Osteocyte (in vitro differentiated cells): ENCODE measurements at regions not wholly inside any gene's neighbourhood (a gene's known extent, or its start where the extent isn't known, plus 50 kb on each side); places are given as distances from the start of the nearest gene placed in this dataset.

Experiments
- DNase-seq: peaks from one replicate; pipeline ENCODE4 v3.0.0; 2021; ENCODE audit warnings: mixed read lengths; ENCODE audit not compliant: unreplicated experiment; ENCODE audit errors: extremely low spot score
- H3K27ac Mint-ChIP-seq: one replicate; pipeline ENCODE4 v1.8.0; 2021; ENCODE audit warnings: mild to moderate bottlenecking, mixed read lengths; ENCODE audit not compliant: unreplicated experiment
- H3K27me3 Mint-ChIP-seq: one replicate; pipeline ENCODE4 v1.8.0; 2021; ENCODE audit warnings: mixed read lengths; ENCODE audit not compliant: unreplicated experiment
- H3K36me3 Mint-ChIP-seq: one replicate; pipeline ENCODE4 v1.8.0; 2021; ENCODE audit warnings: mixed read lengths; ENCODE audit not compliant: unreplicated experiment
- H3K4me1 Mint-ChIP-seq: one replicate; pipeline ENCODE4 v1.8.0; 2021; ENCODE audit warnings: mixed read lengths; ENCODE audit not compliant: unreplicated experiment
- H3K4me3 Mint-ChIP-seq: one replicate; pipeline ENCODE4 v1.8.0; 2021; ENCODE audit warnings: mild to moderate bottlenecking, moderate library complexity, mixed read lengths; ENCODE audit not compliant: unreplicated experiment
- H3K9me3 Mint-ChIP-seq: one replicate; pipeline ENCODE4 v1.8.0; 2021; ENCODE audit warnings: mixed read lengths; ENCODE audit not compliant: unreplicated experiment
- CTCF ChIP-seq: fragments of 200-600 bp; sonication (generic); IDR thresholded peaks from 2 replicates; pipeline ENCODE4 v1.5.0; 2021; ENCODE audit warnings: antibody characterized with exemption, mild to moderate bottlenecking, moderate library complexity

DNA sequence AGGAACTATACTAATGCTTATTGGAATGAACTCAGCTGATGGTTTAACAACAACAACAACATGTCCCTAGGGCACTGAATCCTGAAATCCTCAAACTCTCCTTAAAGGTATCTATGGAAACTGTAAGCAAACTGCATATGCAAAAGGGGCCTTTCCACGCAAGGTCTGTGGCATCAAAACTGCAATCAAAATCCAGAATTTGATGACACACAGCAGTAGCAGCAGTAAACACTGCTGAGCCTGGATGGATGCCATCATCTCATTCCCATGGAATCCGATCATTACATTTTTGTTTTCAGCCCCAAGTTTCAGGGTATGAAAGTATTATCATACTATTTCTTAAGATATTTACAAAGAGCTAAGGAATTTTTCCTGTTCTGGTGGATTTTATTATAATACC, 399.7 kb downstream of the VPS13C start:
- H3K36me3 Mint-ChIP-seq = no peaks in the 10 kb centered on the region
- no peak for DNase-seq
- no peak overlapping the region for H3K27ac Mint-ChIP-seq
- H3K27me3 Mint-ChIP-seq = no peaks in the 10 kb centered on the region
- H3K4me1 Mint-ChIP-seq = no peaks in the 10 kb centered on the region
- H3K4me3 Mint-ChIP-seq = no peak overlapping the region
- H3K9me3 Mint-ChIP-seq = no peaks in the 10 kb centered on the region
- TF ChIP-seq CTCF = no peak

DNA sequence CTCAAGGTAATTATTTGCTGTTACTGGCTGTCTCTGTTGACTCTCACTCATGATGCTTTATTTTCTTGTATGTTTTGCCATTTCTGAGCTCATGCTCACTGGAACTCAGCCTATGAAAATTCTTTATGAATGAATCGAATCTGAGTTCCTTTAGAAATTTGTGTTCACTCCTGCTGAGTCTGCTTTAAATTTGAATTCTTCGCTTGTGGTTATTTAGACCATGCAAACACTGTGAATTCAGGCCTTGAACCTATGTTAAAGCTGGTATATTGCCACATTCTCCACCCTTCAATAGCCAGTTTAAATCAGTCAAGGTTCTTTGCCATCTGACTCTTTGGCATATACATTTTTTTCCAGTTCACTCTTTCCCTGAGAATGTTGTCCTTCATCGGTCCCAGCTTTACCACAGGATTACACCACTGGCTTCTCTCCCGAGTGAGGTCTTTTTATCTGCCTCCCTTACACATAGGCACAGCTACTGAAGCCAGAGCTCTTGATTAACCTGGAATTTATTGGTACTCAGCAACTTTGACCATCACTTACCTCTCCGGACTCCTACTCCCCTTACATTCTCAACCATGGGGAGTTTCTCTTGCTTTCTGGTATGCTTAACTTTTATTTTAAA, 400.6 kb downstream of the VPS13C start:
- Mint-ChIP-seq H3K27me3 (no peaks in the 10 kb centered on the region), H3K9me3 (no peaks in the 10 kb centered on the region), H3K4me1 (no peaks in the 10 kb centered on the region), H3K4me3 (no peak overlapping the region), H3K27ac (no peak overlapping the region), H3K36me3 (no peaks in the 10 kb centered on the region)
- TF ChIP-seq CTCF = no peak
- DNase-seq = no peak

DNA sequence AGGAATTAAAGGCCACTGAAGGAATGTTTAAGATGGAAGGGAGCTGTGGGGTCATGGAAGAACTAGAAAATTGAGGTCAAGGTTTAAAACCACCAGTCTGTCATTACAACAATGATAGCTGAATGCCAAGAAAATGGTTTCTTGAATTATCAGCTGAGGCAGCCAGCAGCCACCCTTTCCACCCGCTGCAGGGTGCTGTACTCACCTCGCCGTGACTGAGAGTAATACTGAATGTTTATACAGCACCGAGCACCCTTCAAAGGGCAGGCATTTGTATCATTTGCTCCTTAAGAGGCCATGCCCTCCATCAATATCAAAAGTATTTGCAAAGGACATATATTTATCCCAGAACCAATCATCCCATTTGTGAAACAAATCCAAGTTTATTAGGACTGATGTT, 402.8 kb downstream of the VPS13C start:
- no peaks in the 10 kb centered on the region for H3K4me1 Mint-ChIP-seq
- no peaks in the 10 kb centered on the region for H3K36me3 Mint-ChIP-seq
- no peak overlapping the region for H3K4me3 Mint-ChIP-seq
- no peaks in the 10 kb centered on the region for H3K27me3 Mint-ChIP-seq
- H3K9me3 Mint-ChIP-seq = no peaks in the 10 kb centered on the region
- H3K27ac Mint-ChIP-seq = no peak overlapping the region
- no peak for DNase-seq
- TF ChIP-seq CTCF = no peak

GRCh38 chr15:61656391-61656790, 403.9 kb downstream of the VPS13C start:
- Mint-ChIP-seq H3K9me3 (no peaks in the 10 kb centered on the region), H3K4me3 (no peak overlapping the region), H3K36me3 (no peaks in the 10 kb centered on the region), H3K27me3 (no peaks in the 10 kb centered on the region), H3K27ac (no peak overlapping the region), H3K4me1 (no peaks in the 10 kb centered on the region)
- DNase-seq = no peak
- no peak for TF ChIP-seq CTCF

GRCh38 chr15:61655881-61656280, 404.4 kb downstream of the VPS13C start:
- Mint-ChIP-seq H3K27me3 (no peaks in the 10 kb centered on the region), H3K36me3 (no peaks in the 10 kb centered on the region), H3K9me3 (no peaks in the 10 kb centered on the region), H3K4me3 (no peak overlapping the region), H3K4me1 (no peaks in the 10 kb centered on the region), H3K27ac (no peak overlapping the region)
- no peak for TF ChIP-seq CTCF
- DNase-seq = no peak
